Gastrocnemius medialis (tissue), 4 donors: ENCODE measurements at regions not wholly inside any gene's neighbourhood (a gene's known extent, or its start where the extent isn't known, plus 50 kb on each side); places are given as distances from the start of the nearest gene placed in this dataset.

Experiments used
- CTCF ChIP-seq, 5 experiments: fragments of 450-650 bp in 3 of 5; fragments of 200-600 bp in 2 of 5; sonication (generic) in 2 of 5; IDR thresholded peaks in 4 of 5; conservative IDR thresholded peaks in 1 of 5; 1 replicate in 4 of 5; 2 replicates in 1 of 5; pipeline ENCODE4 v1.5.1; 2016 to 2019; ENCODE audit warnings: antibody characterized with exemption in 5 of 5, mild to moderate bottlenecking in 3 of 5, moderate library complexity in 3 of 5
- POLR2A ChIP-seq, 2 donors: fragments of 450-650 bp; IDR thresholded peaks; one replicate each; pipeline ENCODE4 v1.6.1; 2017; ENCODE audit warnings: antibody characterized with exemption in 2 of 2, mild to moderate bottlenecking in 2 of 2, moderate library complexity in 2 of 2

- TF ChIP-seq CTCF (IDR thresholded peaks at IDR 0.05 in 4 of 5, conservative IDR thresholded peaks at IDR 0.05 in 1 of 5) (no peak), POLR2A (IDR thresholded peaks at IDR 0.05) (no peak)
Measured at GRCh38 chr4:186814535-186815070, 90.9 kb upstream of the FAT1 start.
